NCI-H1105 treated with DMSO at 0.1 percent for 48 hours (cell line): ENCODE measurements at regions not wholly inside any gene's neighbourhood (a gene's known extent, or its start where the extent isn't known, plus 50 kb on each side); places are given as distances from the start of the nearest gene placed in this dataset.
"Not testable (repeated sequence)": the region's sequence is repeated elsewhere in the genome, so short reads cannot be mapped to it uniquely, and the experiment has no call there.

Experiments used
- DNase-seq: peaks from one replicate; lab custom pipeline; 2025; lab: John Stamatoyannopoulos, UW

- DNase-seq, result no peak
Measured at GRCh38 chr4:170988446-170988845, 824.8 kb upstream of the GALNTL6 start.

- DNase-seq, result no peak
Measured at GRCh38 chr4:170979736-170980135, 833.5 kb upstream of the GALNTL6 start.

GRCh38 chr4:170978990-170979389 lies 834.2 kb upstream of the GALNTL6 start:
- DNase-seq, result no peak

GRCh38 chr4:170949084-170949483 lies 859.3 kb upstream of the AADAT start:
- DNase-seq, result peak; percentile 1

GRCh38 chr4:170940043-170940724 lies 850.4 kb upstream of the AADAT start:
- no peak for DNase-seq

GRCh38 chr4:170938588-170938987 lies 848.8 kb upstream of the AADAT start:
- no peak for DNase-seq

- DNase-seq, result no peak
Measured at GRCh38 chr4:170931321-170931720, 841.6 kb upstream of the AADAT start.

- no peak for DNase-seq
Measured at GRCh38 chr4:170888660-170889059, 798.9 kb upstream of the AADAT start.

GRCh38 chr4:170887396-170887795 lies 797.6 kb upstream of the AADAT start:
- no peak for DNase-seq

GRCh38 chr4:170884969-170885570 lies 795.3 kb upstream of the AADAT start:
- no peak for DNase-seq

GRCh38 chr4:170881646-170882045 lies 791.9 kb upstream of the AADAT start:
- DNase-seq, result not testable (repeated sequence)

- no peak for DNase-seq
Measured at GRCh38 chr4:170875868-170876267, 786.1 kb upstream of the AADAT start.

- DNase-seq, result peak; percentile 9
Measured at GRCh38 chr4:170872794-170873193, 783.0 kb upstream of the AADAT start.

- DNase-seq, result no peak
Measured at GRCh38 chr4:170868170-170868569, 778.4 kb upstream of the AADAT start.

- no peak for DNase-seq
Measured at GRCh38 chr4:170854097-170854496, 764.3 kb upstream of the AADAT start.

GRCh38 chr4:170853422-170854021 lies 763.8 kb upstream of the AADAT start:
- DNase-seq, result no peak

- no peak for DNase-seq
Measured at GRCh38 chr4:170849969-170850368, 760.2 kb upstream of the AADAT start.

GRCh38 chr4:170827562-170828274 lies 738.0 kb upstream of the AADAT start:
- DNase-seq, result no peak

GRCh38 chr4:170818786-170819185 lies 729.0 kb upstream of the AADAT start:
- DNase-seq, result no peak

- no peak for DNase-seq
Measured at GRCh38 chr4:170805352-170805751, 715.6 kb upstream of the AADAT start.

- no peak for DNase-seq
Measured at GRCh38 chr4:170804930-170805329, 715.2 kb upstream of the AADAT start.

GRCh38 chr4:170803492-170803891 lies 713.7 kb upstream of the AADAT start:
- DNase-seq, result no peak

- no peak for DNase-seq
Measured at GRCh38 chr4:170801771-170802170, 712.0 kb upstream of the AADAT start.
